ENCODE measurements at regions not wholly inside any gene's neighbourhood (a gene's known extent, or its start where the extent isn't known, plus 50 kb on each side); places are given as distances from the start of the nearest gene placed in this dataset.

GRCh38 chr3:177571944-177572315 is 374.6 kb upstream of the TBL1XR1 start:
- TF ChIP-seq CTCF (conservative IDR thresholded peaks at IDR 0.05; ENCODE audit: low read depth, low read length) (no peak), EZH2 (IDR thresholded peaks at IDR 0.05; ENCODE audit: low read length, unreplicated experiment) (no peak)

All from PC-3 (cell line).